ENCODE measurements at regions not wholly inside any gene's neighbourhood (a gene's known extent, or its start where the extent isn't known, plus 50 kb on each side); places are given as distances from the start of the nearest gene placed in this dataset.
"Not testable (repeated sequence)": the region's sequence is repeated elsewhere in the genome, so short reads cannot be mapped to it uniquely, and the experiment has no call there.

DNA sequence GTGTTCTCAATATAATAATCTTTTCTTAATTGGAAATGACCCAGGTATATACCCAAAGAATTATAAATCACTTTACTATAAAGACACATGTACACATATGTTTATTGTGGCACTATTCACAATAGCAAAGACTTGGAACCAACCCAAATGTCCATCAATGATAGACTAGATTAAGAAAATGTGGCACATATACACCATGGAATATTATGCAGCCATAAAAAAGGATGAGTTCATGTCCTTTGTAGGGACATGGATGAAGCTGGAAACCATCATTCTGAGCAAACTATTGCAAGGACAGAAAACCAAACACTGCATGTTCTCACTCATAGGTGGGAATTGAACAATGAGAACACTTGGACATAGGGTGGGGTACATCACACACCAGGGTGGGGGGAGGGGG lies 56.8 kb downstream of the SCGB2B2 start:
- not testable (repeated sequence) for DNase-seq (ENCODE audit: low read depth)

DNA sequence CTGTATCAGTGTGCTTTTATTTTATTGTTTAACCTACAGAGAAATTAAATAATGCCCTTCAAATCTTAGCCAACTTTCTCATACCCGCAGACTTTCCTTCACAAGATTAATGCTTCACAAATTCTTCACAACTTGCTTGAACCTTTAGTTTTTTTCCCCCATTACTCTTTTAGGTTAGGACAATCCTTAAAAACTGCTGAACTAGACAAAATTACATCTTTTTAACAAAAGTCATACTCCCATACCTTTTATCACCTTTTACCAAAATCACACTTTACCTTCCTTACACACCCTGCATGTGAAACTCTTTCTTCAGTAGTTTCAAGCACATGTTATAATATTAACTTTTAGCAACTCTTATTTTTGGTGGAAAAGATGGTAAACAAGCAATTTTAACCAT lies 58.5 kb downstream of the SCGB2B2 start:
- DNase-seq (ENCODE audit: low read depth), result no peak

DNA sequence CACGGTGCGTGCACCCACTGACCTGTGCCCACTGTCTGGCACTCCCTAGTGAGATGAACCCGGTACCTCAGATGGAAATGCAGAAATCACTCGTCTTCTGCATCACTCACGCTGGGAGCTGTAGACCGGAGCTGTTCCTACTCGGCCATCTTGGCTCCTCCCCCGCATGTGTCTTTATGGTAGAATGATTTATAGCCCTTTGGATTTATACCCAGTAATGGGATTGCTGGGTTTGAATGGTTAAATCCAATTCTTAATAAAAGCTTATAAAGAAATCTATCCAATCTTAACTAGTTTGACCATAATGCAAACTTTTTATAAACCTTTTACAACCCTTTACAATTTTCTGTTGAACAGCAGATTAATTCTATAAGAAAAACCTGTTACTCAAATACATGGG lies 59.0 kb downstream of the SCGB2B2 start:
- DNase-seq (ENCODE audit: low read depth), result not testable (repeated sequence)

DNA sequence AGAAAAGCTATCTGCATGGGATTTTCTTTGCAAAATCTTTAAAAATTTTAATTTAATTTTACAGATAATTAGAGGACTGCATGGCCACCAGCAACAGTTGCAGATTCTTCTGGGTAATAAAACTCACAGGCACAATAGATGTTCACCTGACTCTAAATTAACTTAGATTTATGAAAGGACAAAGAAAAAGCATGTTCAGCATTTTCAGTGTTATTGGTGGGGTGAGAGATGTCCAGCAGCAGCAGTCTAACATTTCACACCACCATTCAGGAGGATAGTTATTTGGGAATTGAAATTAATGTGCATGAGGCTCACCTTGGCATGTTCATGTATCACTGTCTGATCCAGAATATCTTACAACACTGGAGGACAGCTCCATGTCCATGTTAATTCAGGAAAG lies 74.0 kb downstream of the SCGB2B2 start:
- DNase-seq (ENCODE audit: low read depth), result no peak

- no peak for DNase-seq (ENCODE audit: low read depth)
These were observed 75.9 kb downstream of the SCGB2B2 start for GRCh38 chr19:34601071-34601470.

- no peak for DNase-seq (ENCODE audit: low read depth)
These were observed 76.6 kb downstream of the SCGB2B2 start for GRCh38 chr19:34600366-34600765.

DNA sequence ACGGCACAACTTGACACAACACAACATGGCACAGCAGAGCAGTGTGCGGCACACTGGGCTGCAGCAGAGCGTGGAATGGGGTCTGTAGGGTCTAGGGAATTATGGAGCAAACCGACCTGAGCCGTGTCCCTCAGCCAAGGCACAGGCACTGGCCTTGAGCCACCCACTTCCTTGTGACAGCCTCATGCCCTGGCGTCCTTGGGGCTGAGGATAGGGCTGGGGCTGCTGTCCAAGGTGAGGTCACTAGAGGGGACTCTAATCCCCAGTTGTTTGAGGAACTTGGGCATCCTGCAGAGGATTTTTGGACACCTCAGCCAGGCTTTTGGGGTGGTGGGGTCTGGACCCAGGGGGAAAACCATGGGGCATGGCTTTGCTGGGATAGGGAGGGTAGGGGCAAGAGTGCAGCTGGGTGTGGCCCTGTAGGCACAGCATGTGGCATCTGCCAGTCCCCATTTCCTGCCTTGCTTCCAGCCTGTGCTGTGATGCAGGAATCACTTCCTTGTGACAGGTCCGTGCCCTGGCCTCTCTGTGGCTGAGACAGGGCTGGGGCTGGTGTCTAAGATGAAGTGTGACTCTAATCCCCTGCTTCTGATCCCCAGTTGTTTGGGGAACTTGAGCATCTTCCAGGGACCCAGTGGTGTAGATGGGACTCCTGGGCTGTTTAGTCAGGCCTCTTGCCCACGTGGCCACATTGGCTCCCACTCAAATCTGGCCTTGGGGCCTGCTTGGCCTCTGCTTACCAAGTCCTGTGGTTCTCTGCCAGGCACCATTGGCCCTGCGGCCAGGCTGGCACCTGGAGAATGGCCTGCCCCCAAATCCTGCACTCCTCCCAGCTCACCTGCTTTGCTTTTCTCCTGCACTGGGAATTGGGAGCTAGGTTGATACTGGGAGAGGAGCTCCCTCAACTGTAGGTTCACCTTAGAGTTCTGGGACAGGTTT lies 78.5 kb downstream of the SCGB2B2 start:
- no peak for DNase-seq (ENCODE audit: low read depth)

- DNase-seq (ENCODE audit: low read depth), result no peak
These were observed 79.4 kb downstream of the SCGB2B2 start for GRCh38 chr19:34597596-34597995.

GRCh38 chr19:34596989-34597388 lies 80.0 kb downstream of the SCGB2B2 start:
- DNase-seq (ENCODE audit: low read depth), result no peak

DNA sequence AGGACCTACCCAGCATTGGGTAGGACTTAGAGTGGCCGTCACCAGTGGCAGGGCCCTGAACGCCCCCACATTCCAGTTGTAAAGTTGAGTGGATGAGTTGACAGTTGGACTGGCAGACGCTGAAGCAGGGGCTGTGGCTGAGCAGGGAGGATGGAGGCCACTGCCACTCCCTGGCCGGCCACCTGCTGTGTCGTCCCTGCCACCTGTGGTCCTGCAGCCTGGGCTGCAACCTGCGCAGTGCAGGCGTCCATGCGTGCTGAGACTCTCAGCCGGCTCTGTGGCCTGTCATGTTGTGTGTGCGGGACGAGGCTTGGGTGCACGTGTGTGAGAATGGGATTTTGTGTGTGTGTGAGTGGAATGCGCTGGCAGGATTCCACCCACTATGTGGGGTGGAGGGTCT lies 80.8 kb downstream of the SCGB2B2 start:
- DNase-seq (ENCODE audit: low read depth), result no peak

DNA sequence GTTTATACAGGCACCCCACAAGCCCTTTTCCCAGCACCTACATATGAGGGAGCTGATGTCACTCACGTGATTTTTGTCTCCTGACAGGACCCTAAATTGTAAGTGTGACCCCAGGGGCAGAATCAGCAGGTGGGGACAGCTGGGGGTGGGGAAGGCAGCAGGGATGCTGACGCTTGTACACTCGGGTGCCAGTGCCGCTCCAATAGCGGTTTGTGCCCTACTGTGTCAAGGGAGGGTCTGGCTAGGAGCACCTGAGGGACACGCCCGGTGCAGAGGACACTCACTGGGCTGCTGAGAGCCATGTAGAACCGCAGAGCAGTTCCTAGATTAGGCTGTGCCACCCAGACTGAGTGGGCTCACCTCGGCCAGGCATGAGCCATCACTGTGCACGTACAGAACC lies 81.3 kb downstream of the SCGB2B2 start:
- no peak for DNase-seq (ENCODE audit: low read depth)

- no peak for DNase-seq (ENCODE audit: low read depth)
These were observed 86.7 kb downstream of the SCGB2B2 start for GRCh38 chr19:34590228-34590627.

GRCh38 chr19:34589730-34590129 lies 87.2 kb downstream of the SCGB2B2 start:
- DNase-seq (ENCODE audit: low read depth), result no peak

- DNase-seq (ENCODE audit: low read depth), result no peak
These were observed 88.1 kb downstream of the SCGB2B2 start for GRCh38 chr19:34588846-34589245.

GRCh38 chr19:34588249-34588648 lies 88.7 kb downstream of the SCGB2B2 start:
- peak; percentile 49 for DNase-seq (ENCODE audit: low read depth)

DNA sequence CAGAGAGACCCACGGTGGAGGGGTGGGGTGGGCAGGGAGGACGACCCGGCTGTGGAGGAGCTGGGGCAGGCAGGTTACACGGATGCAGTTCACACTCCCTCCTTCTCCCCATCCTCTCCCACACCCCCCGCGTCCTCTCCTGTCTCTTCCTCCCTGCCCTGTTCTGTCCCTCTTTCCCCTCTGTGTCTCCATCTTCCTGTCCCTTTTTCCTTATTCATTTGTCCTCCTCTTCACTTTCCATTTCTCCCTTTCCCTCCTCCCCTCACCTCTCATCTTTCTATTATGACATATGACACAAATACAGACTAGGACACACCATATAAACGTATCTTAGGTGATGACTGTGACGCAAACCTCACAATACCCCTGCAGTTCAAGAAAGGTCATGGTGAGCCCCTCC lies 96.6 kb downstream of the SCGB2B2 start:
- DNase-seq (ENCODE audit: low read depth), result no peak

DNA sequence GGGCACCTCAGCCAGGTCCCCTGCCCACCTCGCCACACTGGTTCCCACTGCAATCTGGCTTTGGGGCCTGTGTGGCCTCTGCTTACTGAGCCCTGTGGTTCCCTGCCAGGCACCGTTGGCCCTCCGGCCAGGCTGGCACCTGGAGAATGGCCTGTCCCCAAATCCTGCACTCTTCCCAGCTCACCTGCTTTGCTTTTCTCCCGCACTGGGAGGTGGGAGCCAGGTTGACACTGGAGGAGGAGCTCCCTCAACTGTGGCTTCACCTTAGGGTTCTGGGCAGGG lies 97.0 kb downstream of the SCGB2B2 start:
- no peak for DNase-seq (ENCODE audit: low read depth)

DNA sequence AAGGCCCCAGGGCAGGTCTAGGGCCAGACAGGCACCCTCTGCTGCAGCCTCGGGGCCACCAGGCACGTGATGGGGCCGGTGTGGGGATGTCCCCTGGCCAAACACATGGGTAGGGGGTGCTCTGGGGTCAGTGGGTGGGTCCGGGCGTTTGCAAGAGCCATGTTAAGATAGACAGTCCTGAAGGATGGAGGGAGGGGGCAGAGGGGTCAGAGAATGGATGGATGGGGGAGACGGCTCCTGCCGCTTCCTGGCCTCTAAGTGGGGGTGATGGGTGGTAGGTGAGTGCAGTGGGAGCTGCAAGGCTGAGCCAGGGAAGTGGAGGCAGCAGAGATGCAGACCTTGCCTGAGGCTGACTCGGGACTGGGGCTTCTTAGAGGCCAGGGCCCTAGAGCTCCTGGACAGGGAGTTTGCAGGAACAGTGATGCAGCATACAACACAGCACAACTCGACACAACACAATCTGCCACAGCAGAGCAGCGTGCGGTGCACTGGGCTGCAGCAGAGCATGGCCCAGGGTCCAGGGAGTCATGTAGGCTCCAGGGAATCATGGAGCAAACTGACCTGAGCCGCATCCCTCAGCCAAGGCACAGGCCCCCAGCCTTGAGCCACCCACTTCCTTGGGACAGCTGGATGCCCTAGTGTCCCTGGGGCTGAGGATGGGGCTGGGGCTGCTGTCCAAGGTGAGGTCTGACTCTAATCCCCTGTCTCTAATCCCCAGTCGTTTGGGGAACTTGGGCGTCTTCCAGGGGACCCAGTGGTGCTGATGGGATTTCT lies 97.5 kb downstream of the SCGB2B2 start:
- DNase-seq (ENCODE audit: low read depth), result no peak

DNA sequence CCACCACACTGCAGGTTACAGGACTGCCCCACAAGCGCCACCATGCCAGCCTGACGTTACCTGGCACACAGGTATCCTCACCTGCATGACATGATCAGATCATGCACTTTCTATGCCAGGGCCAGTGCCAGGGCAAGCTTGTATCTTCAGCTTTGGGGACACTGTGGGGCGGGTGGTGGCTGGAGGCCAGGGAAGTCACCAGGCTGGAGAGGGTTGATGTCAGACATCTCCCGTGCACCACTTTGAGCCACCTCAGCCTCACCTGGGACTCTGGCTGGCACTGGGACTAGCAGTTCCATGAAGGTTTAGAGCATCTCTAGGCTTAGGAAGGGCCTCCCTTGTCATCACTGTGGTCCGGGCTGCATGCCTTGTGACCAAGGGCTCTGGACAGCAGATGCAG lies 97.2 kb downstream of the WTIP start:
- no peak for DNase-seq (ENCODE audit: low read depth)

DNA sequence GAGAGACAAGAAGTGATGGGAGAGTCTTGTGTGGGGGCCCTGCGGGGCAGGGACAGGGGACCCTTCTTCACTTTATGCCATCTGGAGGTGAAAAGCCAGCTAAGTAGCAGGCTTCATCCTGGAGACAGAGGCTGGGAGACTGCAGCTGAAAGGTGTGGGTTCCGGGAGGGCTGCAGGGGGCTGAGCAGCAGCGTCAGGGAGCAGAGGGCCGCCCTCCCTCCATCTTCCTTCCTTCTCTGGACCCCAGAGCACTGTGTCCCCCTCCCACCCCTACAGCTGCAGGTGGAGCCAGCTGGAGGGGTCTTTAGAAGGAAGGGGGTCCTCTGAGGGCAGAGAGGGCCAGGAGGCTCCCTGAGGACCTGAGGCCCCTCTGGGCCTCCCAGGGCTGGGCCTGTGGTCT lies 96.6 kb downstream of the WTIP start:
- DNase-seq (ENCODE audit: low read depth), result no peak

- no peak for DNase-seq (ENCODE audit: low read depth)
These were observed 96.1 kb downstream of the WTIP start for GRCh38 chr19:34577531-34578101.

- no peak for DNase-seq (ENCODE audit: low read depth)
These were observed 95.5 kb downstream of the WTIP start for GRCh38 chr19:34577056-34577455.

DNA sequence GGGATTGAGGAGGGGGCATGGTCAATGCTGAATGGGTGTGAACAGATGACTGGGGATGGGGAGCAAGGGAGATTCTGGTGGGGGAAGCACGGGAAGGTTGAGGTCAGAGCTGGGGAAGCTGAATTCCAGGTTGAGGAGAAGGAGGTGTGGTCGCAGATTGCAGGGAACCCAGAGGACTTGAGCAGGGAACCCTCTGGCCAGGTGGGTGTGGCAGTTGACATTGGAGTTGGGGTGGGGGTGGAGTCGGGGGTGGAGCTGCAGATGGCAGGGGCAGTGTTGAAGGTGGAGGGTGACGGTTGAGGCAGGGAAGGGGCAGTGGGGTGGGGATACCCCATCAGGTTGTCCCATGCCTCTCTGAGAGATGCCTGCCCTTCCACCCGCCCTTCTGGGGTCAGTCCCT lies 94.7 kb downstream of the WTIP start:
- DNase-seq (ENCODE audit: low read depth), result no peak

All from HT1080 (cell line).